GM21515 (cell line): ENCODE measurements at regions not wholly inside any gene's neighbourhood (a gene's known extent, or its start where the extent isn't known, plus 50 kb on each side); places are given as distances from the start of the nearest gene placed in this dataset.

Source experiments
- ATAC-seq: cut with Tn5 transposase; IDR thresholded peaks from one replicate; pipeline ENCODE4 v1.9.1; 2021; ENCODE audit not compliant: unreplicated experiment

- no peak for ATAC-seq
These were observed 124.0 kb upstream of the UNC5C start for GRCh38 chr4:95672811-95673210.

GRCh38 chr4:95660719-95661118 is 111.9 kb upstream of the UNC5C start:
- no peak for ATAC-seq

- no peak for ATAC-seq
These were observed 103.1 kb upstream of the UNC5C start for GRCh38 chr4:95651891-95652290.

GRCh38 chr4:95644417-95644816 is 95.6 kb upstream of the UNC5C start:
- ATAC-seq, result no peak

- ATAC-seq, result no peak
These were observed 94.9 kb upstream of the UNC5C start for GRCh38 chr4:95643627-95644026.

- ATAC-seq, result no peak
These were observed 92.8 kb upstream of the UNC5C start for GRCh38 chr4:95641571-95641970.

GRCh38 chr4:95640311-95640710 is 91.5 kb upstream of the UNC5C start:
- ATAC-seq, result no peak

GRCh38 chr4:95638920-95639501 is 90.2 kb upstream of the UNC5C start:
- no peak for ATAC-seq

- ATAC-seq, result no peak
These were observed 88.3 kb upstream of the UNC5C start for GRCh38 chr4:95637043-95637600.

- ATAC-seq, result no peak
These were observed 87.3 kb upstream of the UNC5C start for GRCh38 chr4:95636061-95636460.

- ATAC-seq, result no peak
These were observed 78.9 kb upstream of the UNC5C start for GRCh38 chr4:95627709-95628108.

- ATAC-seq, result no peak
These were observed 78.3 kb upstream of the UNC5C start for GRCh38 chr4:95627024-95627605.

- no peak for ATAC-seq
These were observed 76.2 kb upstream of the UNC5C start for GRCh38 chr4:95625020-95625419.

GRCh38 chr4:95619525-95620443 is 71.0 kb upstream of the UNC5C start:
- ATAC-seq, result no peak

- no peak for ATAC-seq
These were observed 66.0 kb upstream of the UNC5C start for GRCh38 chr4:95614684-95615205.

- no peak for ATAC-seq
These were observed 61.3 kb upstream of the UNC5C start for GRCh38 chr4:95610061-95610569.

- ATAC-seq, result no peak
These were observed 58.0 kb upstream of the UNC5C start for GRCh38 chr4:95606739-95607138.

- ATAC-seq, result no peak
These were observed 54.6 kb upstream of the UNC5C start for GRCh38 chr4:95603393-95603792.

- ATAC-seq, result no peak
These were observed 54.1 kb upstream of the UNC5C start for GRCh38 chr4:95602872-95603271.

GRCh38 chr4:95601356-95601755 is 52.6 kb upstream of the UNC5C start:
- ATAC-seq, result no peak

- ATAC-seq, result peak; percentile 58
These were observed 51.1 kb upstream of the UNC5C start for GRCh38 chr4:95599777-95600400.
